HCT116 (cell line): ENCODE measurements at regions not wholly inside any gene's neighbourhood (a gene's known extent, or its start where the extent isn't known, plus 50 kb on each side); places are given as distances from the start of the nearest gene placed in this dataset.

ENCODE experiments used
- ATAC-seq: fragments of 200-7000 bp; cut with Tn5 transposase; 2 replicates; pipeline ENCODE4 v1.9.1; 2020; ENCODE audit warnings: mild to moderate bottlenecking, moderate library complexity
- BruUV-seq: library from RNA; stranded (reverse); fragments of 400-500 nt; replicated peaks from 2 replicates; lab custom pipeline; 2021; lab: Mats Ljungman, UMichigan
- CTCF ChIA-PET: fragments of 300-600 bp; sonication (Branson Sonifier 250); formaldehyde crosslinking; loops from one replicate; lab custom pipeline; 2021; ENCODE audit warnings: antibody characterized with exemption; lab: Charles Lee
- POLR2A ChIA-PET: fragments of 300-600, 350-600 bp; sonication (Branson Sonifier 250); formaldehyde crosslinking; loops from one replicate; lab custom pipeline; 2021; ENCODE audit warnings: antibody characterized with exemption; lab: Charles Lee
- RAD21 ChIA-PET, 2 experiments: fragments of 300-600 bp; sonication (Branson Sonifier 250); formaldehyde crosslinking; loops; one replicate each; lab custom pipeline; 2023; ENCODE audit warnings: low total read pairs in 2 of 2; ENCODE audit not compliant: uncharacterized antibody in 2 of 2, unreplicated experiment in 2 of 2, low non-redundant PET in 1 of 2; lab: Charles Lee
- DNase-seq: peaks from one replicate; pipeline ENCODE4 v3.0.0-alpha.2; 2010; ENCODE audit warnings: low read depth, low spot score
- H2AFZ ChIP-seq: fragments of 200-600 bp; shearing (Covaris generic), sonication (generic); 2 replicates; pipeline ENCODE4 v1.6.1; 2017; ENCODE audit warnings: low read depth, mixed run types, mixed read lengths, antibody characterized with exemption, low read length; ENCODE audit not compliant: poor library complexity, severe bottlenecking
- H3K27ac ChIP-seq: 2 replicates; pipeline ENCODE4 v1.5.1; 2012; ENCODE audit warnings: low read depth, low read length
- H3K27me3 ChIP-seq: fragments of 200-600 bp; sonication (generic); 2 replicates; pipeline ENCODE4 v1.6.1; 2016; ENCODE audit warnings: mixed run types, low read length, mixed read lengths; ENCODE audit not compliant: insufficient read depth
- H3K36me3 ChIP-seq, 2 experiments: fragments of 200-500 bp in 1 of 2; fragments of 200-600 bp in 1 of 2; sonication (Bioruptor generic) in 1 of 2; sonication (generic) in 1 of 2; 2 replicates each; pipeline versions ENCODE4 v1.5.1 to v1.6.1; 2014 to 2016; ENCODE audit warnings: low read length in 2 of 2, inconsistent platforms in 1 of 2, mixed read lengths in 1 of 2, mixed run types in 1 of 2; ENCODE audit not compliant: insufficient read depth in 2 of 2, control insufficient read depth in 1 of 2
- H3K4me1 ChIP-seq, 2 experiments: fragments of 200-600 bp in 1 of 2; sonication (generic) in 1 of 2; 2 replicates each; pipeline versions ENCODE4 v1.5.1 to v1.6.1; 2012 to 2017; ENCODE audit warnings: low read length in 2 of 2, inconsistent platforms in 1 of 2, mild to moderate bottlenecking in 1 of 2, mixed read lengths in 1 of 2, mixed run types in 1 of 2, moderate library complexity in 1 of 2; ENCODE audit not compliant: insufficient read depth in 2 of 2, control insufficient read depth in 1 of 2
- H3K4me2 ChIP-seq: fragments of 200-600 bp; sonication (generic); 2 replicates; pipeline ENCODE4 v1.6.1; 2017; ENCODE audit warnings: mixed run types, low read length, mixed read lengths
- H3K4me3 ChIP-seq, 2 experiments: fragments of 200-600 bp in 1 of 2; sonication (generic) in 1 of 2; replicated peaks in 1 of 2; 2 replicates each; pipeline ENCODE4 v1.5.1; 2011 to 2016; ENCODE audit warnings: low read length in 2 of 2, control low read depth in 1 of 2, low read depth in 1 of 2, mild to moderate bottlenecking in 1 of 2, mixed read lengths in 1 of 2, mixed run types in 1 of 2
- H3K79me2 ChIP-seq: fragments of 200-600 bp; sonication (generic); 2 replicates; pipeline ENCODE4 v1.6.1; 2017; ENCODE audit warnings: mild to moderate bottlenecking, mixed run types, low read length, moderate library complexity, mixed read lengths; ENCODE audit not compliant: insufficient read depth
- H3K9ac ChIP-seq: fragments of 200-600 bp; sonication (generic); 2 replicates; pipeline ENCODE4 v1.6.1; 2016; ENCODE audit warnings: low read length, mixed read lengths
- H3K9me2 ChIP-seq: fragments of 200-600 bp; sonication (generic), shearing (Covaris generic); 2 replicates; pipeline ENCODE4 v1.6.1; 2017; ENCODE audit warnings: mixed run types, mild to moderate bottlenecking, moderate library complexity; ENCODE audit not compliant: insufficient read depth
- H3K9me3 ChIP-seq, 2 experiments: fragments of 200-500 bp in 1 of 2; fragments of 200-600 bp in 1 of 2; sonication (Bioruptor generic) in 1 of 2; sonication (generic) in 1 of 2; 2 replicates each; pipeline ENCODE4 v1.6.1; 2014 to 2017; ENCODE audit warnings: low read length in 2 of 2, mixed read lengths in 2 of 2, inconsistent platforms in 1 of 2, low read depth in 1 of 2, mild to moderate bottlenecking in 1 of 2, mixed run types in 1 of 2, moderate library complexity in 1 of 2; ENCODE audit not compliant: control insufficient read depth in 1 of 2, insufficient read depth in 1 of 2
- H4K20me1 ChIP-seq: fragments of 200-600 bp; sonication (generic), shearing (Covaris generic); 2 replicates; pipeline ENCODE4 v1.6.1; 2017; ENCODE audit warnings: mixed run types, mild to moderate bottlenecking, moderate library complexity; ENCODE audit not compliant: insufficient read depth
- ATF3 ChIP-seq: IDR thresholded peaks from 2 replicates; pipeline ENCODE4 v1.6.1; 2012
- CBX3 ChIP-seq: IDR thresholded peaks from 2 replicates; pipeline ENCODE4 v1.6.1; 2012; ENCODE audit warnings: low read depth
- CEBPB ChIP-seq: IDR thresholded peaks from 2 replicates; pipeline ENCODE4 v1.6.1; 2012; ENCODE audit warnings: low read depth
- CTCF ChIP-seq, 3 experiments: fragments of 200-600 bp in 1 of 3; sonication (generic) in 1 of 3; IDR thresholded peaks in 2 of 3; conservative IDR thresholded peaks in 1 of 3; 2 replicates each; pipeline ENCODE4 v1.5.1; 2012 to 2017; ENCODE audit warnings: low read depth in 2 of 3, low read length in 2 of 3, antibody characterized with exemption in 1 of 3, borderline replicate concordance in 1 of 3, control low read depth in 1 of 3, mild to moderate bottlenecking in 1 of 3, mixed read lengths in 1 of 3, mixed run types in 1 of 3, moderate library complexity in 1 of 3; ENCODE audit not compliant: insufficient read depth in 1 of 3
- EGR1 ChIP-seq: IDR thresholded peaks from 2 replicates; pipeline ENCODE4 v1.6.1; 2012; ENCODE audit warnings: low read depth
- EZH2 ChIP-seq: fragments of 200-600 bp; sonication (generic); IDR thresholded peaks from 2 replicates; pipeline ENCODE4 v1.6.1; 2017; ENCODE audit warnings: antibody characterized with exemption, mixed run types
- JUND ChIP-seq: IDR thresholded peaks from 2 replicates; pipeline ENCODE4 v1.6.1; 2012
- POLR2AphosphoS5 ChIP-seq: IDR thresholded peaks from 2 replicates; pipeline ENCODE4 v1.6.1; 2011; ENCODE audit warnings: mild to moderate bottlenecking, low read depth, low read length, moderate library complexity
- SIN3A ChIP-seq: IDR thresholded peaks from 2 replicates; pipeline ENCODE4 v1.6.1; 2012; ENCODE audit warnings: low read depth
- YY1 ChIP-seq: IDR thresholded peaks from 2 replicates; pipeline ENCODE4 v1.6.1; 2011; ENCODE audit warnings: low read length, low read depth, moderate library complexity, mild to moderate bottlenecking; ENCODE audit not compliant: insufficient replicate concordance; ENCODE audit errors: extremely low read depth
- ZBTB33 ChIP-seq: IDR thresholded peaks from 2 replicates; pipeline ENCODE4 v1.6.1; 2011; ENCODE audit warnings: mild to moderate bottlenecking, low read length, moderate library complexity; ENCODE audit not compliant: insufficient replicate concordance; ENCODE audit errors: extremely low read depth
- ZNF274 ChIP-seq: fragments of 200-500 bp; sonication (Bioruptor generic); IDR thresholded peaks from 2 replicates; pipeline ENCODE4 v1.6.1; 2014; ENCODE audit warnings: mild to moderate bottlenecking, low read depth, low read length, inconsistent platforms
- intact Hi-C: fragments of 100-400 bp; cut with micrococcal nuclease; formaldehyde crosslinking; loops from 2 replicates; pipeline ENCODE4 v1.10.0; 2022
- TF ChIP-seq, protein P1 (sequence below): IDR thresholded peaks from 2 replicates; pipeline ENCODE4 v1.6.1; 2012; ENCODE audit warnings: low read depth

GRCh38 chr18:65601775-65602174 is 149.0 kb upstream of the CDH7 start:
- H3K4me2 ChIP-seq, result no peak overlapping the region
- BruUV-seq, result no TSS peak
- H3K9me2 ChIP-seq, result no peaks in the 10 kb centered on the region
- intact Hi-C loops, result no loop called here
- ChIA-PET CTCF (no interaction called here), RAD21 (no interaction called here), POLR2A (no interaction called here)
- no peaks in the 10 kb centered on the region for H3K4me1 ChIP-seq
- TF ChIP-seq CEBPB (no peak), EZH2 (no peak), ATF3 (no peak), YY1 (no peak), JUND (no peak), CTCF (IDR thresholded peaks at IDR 0.05 in 2 of 3, conservative IDR thresholded peaks at IDR 0.05 in 1 of 3; ENCODE audit: borderline replicate concordance in 1 of 3, insufficient read depth in 1 of 3, low read depth in 2 of 3, low read length in 2 of 3) (no peak), ZNF274 (no peak), CBX3 (no peak), EGR1 (no peak), ZBTB33 (no peak), SIN3A (no peak), POLR2AphosphoS5 (no peak)
- TF ChIP-seq, protein P1, sequence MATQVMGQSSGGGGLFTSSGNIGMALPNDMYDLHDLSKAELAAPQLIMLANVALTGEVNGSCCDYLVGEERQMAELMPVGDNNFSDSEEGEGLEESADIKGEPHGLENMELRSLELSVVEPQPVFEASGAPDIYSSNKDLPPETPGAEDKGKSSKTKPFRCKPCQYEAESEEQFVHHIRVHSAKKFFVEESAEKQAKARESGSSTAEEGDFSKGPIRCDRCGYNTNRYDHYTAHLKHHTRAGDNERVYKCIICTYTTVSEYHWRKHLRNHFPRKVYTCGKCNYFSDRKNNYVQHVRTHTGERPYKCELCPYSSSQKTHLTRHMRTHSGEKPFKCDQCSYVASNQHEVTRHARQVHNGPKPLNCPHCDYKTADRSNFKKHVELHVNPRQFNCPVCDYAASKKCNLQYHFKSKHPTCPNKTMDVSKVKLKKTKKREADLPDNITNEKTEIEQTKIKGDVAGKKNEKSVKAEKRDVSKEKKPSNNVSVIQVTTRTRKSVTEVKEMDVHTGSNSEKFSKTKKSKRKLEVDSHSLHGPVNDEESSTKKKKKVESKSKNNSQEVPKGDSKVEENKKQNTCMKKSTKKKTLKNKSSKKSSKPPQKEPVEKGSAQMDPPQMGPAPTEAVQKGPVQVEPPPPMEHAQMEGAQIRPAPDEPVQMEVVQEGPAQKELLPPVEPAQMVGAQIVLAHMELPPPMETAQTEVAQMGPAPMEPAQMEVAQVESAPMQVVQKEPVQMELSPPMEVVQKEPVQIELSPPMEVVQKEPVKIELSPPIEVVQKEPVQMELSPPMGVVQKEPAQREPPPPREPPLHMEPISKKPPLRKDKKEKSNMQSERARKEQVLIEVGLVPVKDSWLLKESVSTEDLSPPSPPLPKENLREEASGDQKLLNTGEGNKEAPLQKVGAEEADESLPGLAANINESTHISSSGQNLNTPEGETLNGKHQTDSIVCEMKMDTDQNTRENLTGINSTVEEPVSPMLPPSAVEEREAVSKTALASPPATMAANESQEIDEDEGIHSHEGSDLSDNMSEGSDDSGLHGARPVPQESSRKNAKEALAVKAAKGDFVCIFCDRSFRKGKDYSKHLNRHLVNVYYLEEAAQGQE, result no peak
- H3K9me3 ChIP-seq, result peaks cover 10 to 16% of the 10 kb centered on the region in 2 experiments; a peak in 2 of 4 replicates
- no peaks in the 10 kb centered on the region for H4K20me1 ChIP-seq
- no peaks in the 10 kb centered on the region for H3K27me3 ChIP-seq
- ATAC-seq, result no peak
- H3K36me3 ChIP-seq, result no peaks in the 10 kb centered on the region
- no peak overlapping the region for H3K27ac ChIP-seq
- H3K9ac ChIP-seq, result no peak overlapping the region
- H2AFZ ChIP-seq, result no peak overlapping the region
- H3K79me2 ChIP-seq, result no peaks in the 10 kb centered on the region
- DNase-seq, result no peak
- H3K4me3 ChIP-seq, result no peak overlapping the region
